ENCODE measurements at regions not wholly inside any gene's neighbourhood (a gene's known extent, or its start where the extent isn't known, plus 50 kb on each side); places are given as distances from the start of the nearest gene placed in this dataset.
"Not testable (repeated sequence)": the region's sequence is repeated elsewhere in the genome, so short reads cannot be mapped to it uniquely, and the experiment has no call there.

- DNase-seq, result not testable (repeated sequence)
Observed at GRCh38 chr9:63450836-63451235, 1834.2 kb downstream of the FOXD4L5 start.

- DNase-seq, result not testable (repeated sequence)
Observed at GRCh38 chr9:63425123-63425522, 1859.9 kb downstream of the FOXD4L5 start.

GRCh38 chr9:63390897-63391296, 1894.1 kb downstream of the FOXD4L5 start:
- DNase-seq, result not testable (repeated sequence)

- not testable (repeated sequence) for DNase-seq
Observed at GRCh38 chr9:63385479-63385878, 1899.5 kb downstream of the FOXD4L5 start.

GRCh38 chr9:63379864-63380263, 1905.1 kb downstream of the FOXD4L5 start:
- peak in 1 of 4 experiments; percentile 0 for DNase-seq

- not testable (repeated sequence) for DNase-seq
Observed at GRCh38 chr9:63354219-63354618, 1930.8 kb downstream of the FOXD4L5 start.

- DNase-seq, result not testable (repeated sequence)
Observed at GRCh38 chr9:63347347-63347746, 1937.7 kb downstream of the FOXD4L5 start.

GRCh38 chr9:63346310-63347048, 1938.5 kb downstream of the FOXD4L5 start:
- peak in 1 of 4 experiments; percentile 0 for DNase-seq

GRCh38 chr9:63344408-63344807, 1940.6 kb downstream of the FOXD4L5 start:
- DNase-seq, result not testable (repeated sequence)

- DNase-seq, result not testable (repeated sequence)
Observed at GRCh38 chr9:63342528-63342927, 1942.5 kb downstream of the FOXD4L5 start.

GRCh38 chr9:63337899-63338604, 1947.0 kb downstream of the FOXD4L5 start:
- not testable (repeated sequence) for DNase-seq

GRCh38 chr9:63335286-63335685, 1949.7 kb downstream of the FOXD4L5 start:
- DNase-seq, result not testable (repeated sequence)

- DNase-seq, result not testable (repeated sequence)
Observed at GRCh38 chr9:63334187-63334586, 1950.8 kb downstream of the FOXD4L5 start.

- DNase-seq, result not testable (repeated sequence)
Observed at GRCh38 chr9:63333083-63333482, 1951.9 kb downstream of the FOXD4L5 start.

GRCh38 chr9:63328313-63328712, 1956.7 kb downstream of the FOXD4L5 start:
- not testable (repeated sequence) for DNase-seq

- not testable (repeated sequence) for DNase-seq
Observed at GRCh38 chr9:63327211-63327610, 1957.8 kb downstream of the FOXD4L5 start.

- DNase-seq, result not testable (repeated sequence)
Observed at GRCh38 chr9:63326665-63327064, 1958.3 kb downstream of the FOXD4L5 start.

GRCh38 chr9:63325696-63326095, 1959.3 kb downstream of the FOXD4L5 start:
- DNase-seq, result not testable (repeated sequence)

GRCh38 chr9:63318093-63318492, 1966.9 kb downstream of the FOXD4L5 start:
- DNase-seq, result not testable (repeated sequence)

- peak in 1 of 4 experiments; percentile 2 for DNase-seq
Observed at GRCh38 chr9:63315387-63315786, 1969.6 kb downstream of the FOXD4L5 start.

- DNase-seq, result not testable (repeated sequence)
Observed at GRCh38 chr9:63296848-63297247, 1988.2 kb downstream of the FOXD4L5 start.

GRCh38 chr9:63296366-63296765, 1988.6 kb downstream of the FOXD4L5 start:
- not testable (repeated sequence) for DNase-seq

- DNase-seq, result peak; percentile 0 to 10 (median 0)
Observed at GRCh38 chr9:63289971-63290370, 1995.0 kb downstream of the FOXD4L5 start.
